A673 (cell line): ENCODE measurements at regions not wholly inside any gene's neighbourhood (a gene's known extent, or its start where the extent isn't known, plus 50 kb on each side); places are given as distances from the start of the nearest gene placed in this dataset.

Experiments
- CTCF ChIP-seq: fragments of 300-800, 200-600 bp; sonication (generic); conservative IDR thresholded peaks from 2 replicates; pipeline ENCODE4 v1.5.1; 2017; ENCODE audit warnings: low read depth, mild to moderate bottlenecking, antibody characterized with exemption, low read length, moderate library complexity, mixed read lengths
- EZH2 ChIP-seq: fragments of 200-600 bp; sonication (generic); IDR thresholded peaks from 2 replicates; pipeline ENCODE4 v1.6.1; 2017; ENCODE audit warnings: borderline replicate concordance, low read depth, mild to moderate bottlenecking, mixed read lengths, antibody characterized with exemption, low read length; ENCODE audit not compliant: poor library complexity, severe bottlenecking

DNA sequence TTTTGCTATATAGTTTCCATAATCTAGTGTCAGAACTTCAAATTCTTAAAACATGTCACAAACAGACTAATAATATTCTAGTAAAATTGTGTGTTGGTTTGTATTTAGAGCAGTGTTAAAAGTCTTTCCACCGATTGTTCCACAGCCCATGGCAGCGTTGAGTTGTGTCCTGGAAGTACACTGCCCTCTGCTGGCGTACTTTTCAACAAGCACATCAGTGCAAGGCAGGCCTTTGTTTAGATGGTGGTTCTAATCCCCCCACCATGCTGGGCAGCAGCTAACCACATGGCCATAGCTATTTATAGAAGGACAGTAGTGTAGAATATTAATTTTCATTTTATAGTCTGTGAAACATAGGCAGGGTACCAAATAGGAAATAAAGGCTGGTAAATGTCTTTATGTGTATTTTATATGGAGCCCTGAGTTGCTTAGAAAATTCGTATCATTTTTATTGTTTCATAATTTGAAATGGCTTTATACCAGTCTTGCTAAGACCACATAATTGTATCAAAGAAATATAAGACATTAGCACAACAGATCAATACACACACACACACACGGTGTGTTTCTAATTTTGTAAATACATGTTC, 235.4 kb downstream of the SEC23A start:
- TF ChIP-seq EZH2: no peak
- peak; percentile 89 for TF ChIP-seq CTCF
